GM21515 (cell line): ENCODE measurements at regions not wholly inside any gene's neighbourhood (a gene's known extent, or its start where the extent isn't known, plus 50 kb on each side); places are given as distances from the start of the nearest gene placed in this dataset.
A peak's percentile ranks its signal among the peaks of the same experiment; 100 is the strongest.

Source experiments
- ATAC-seq: cut with Tn5 transposase; IDR thresholded peaks from one replicate; pipeline ENCODE4 v1.9.1; 2021; ENCODE audit not compliant: unreplicated experiment

DNA sequence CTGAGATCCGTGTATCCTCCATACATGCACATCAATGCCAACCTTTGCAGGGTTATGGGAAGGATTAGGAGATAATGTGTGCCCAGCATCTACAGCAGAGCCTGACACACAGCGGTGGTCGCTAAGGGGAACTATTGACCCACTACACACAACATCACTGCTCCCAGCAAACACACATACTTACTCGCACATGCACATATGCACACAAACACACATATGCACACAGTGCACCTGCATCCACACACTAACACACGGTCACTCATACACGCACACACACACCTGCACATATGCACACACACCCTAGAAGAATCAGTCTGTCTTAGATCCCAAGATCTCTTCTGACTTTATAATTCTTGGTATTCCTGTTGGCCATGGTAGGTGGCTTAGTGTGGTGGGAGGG lies 118.3 kb downstream of the GYPC start:
- no peak for ATAC-seq

DNA sequence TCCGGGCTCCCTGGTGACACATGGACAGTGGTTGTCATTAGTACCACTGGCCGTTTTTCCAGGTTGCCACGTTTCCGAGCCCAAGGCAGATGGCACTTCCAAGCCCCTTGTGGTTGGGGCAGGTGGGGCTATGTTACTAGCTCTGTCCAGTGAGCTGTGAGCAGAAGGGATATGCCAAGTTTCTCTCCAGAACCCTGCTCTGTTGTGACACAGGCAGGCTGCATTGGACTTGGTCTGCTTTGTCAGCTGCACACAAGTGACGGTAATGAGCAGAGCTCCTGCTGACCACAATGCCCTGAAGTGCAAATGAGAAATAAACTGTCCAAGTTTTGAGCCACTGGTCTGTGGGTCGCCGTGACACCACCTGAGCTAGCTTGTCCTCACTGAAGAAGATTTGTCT lies 118.8 kb downstream of the GYPC start:
- ATAC-seq: no peak

DNA sequence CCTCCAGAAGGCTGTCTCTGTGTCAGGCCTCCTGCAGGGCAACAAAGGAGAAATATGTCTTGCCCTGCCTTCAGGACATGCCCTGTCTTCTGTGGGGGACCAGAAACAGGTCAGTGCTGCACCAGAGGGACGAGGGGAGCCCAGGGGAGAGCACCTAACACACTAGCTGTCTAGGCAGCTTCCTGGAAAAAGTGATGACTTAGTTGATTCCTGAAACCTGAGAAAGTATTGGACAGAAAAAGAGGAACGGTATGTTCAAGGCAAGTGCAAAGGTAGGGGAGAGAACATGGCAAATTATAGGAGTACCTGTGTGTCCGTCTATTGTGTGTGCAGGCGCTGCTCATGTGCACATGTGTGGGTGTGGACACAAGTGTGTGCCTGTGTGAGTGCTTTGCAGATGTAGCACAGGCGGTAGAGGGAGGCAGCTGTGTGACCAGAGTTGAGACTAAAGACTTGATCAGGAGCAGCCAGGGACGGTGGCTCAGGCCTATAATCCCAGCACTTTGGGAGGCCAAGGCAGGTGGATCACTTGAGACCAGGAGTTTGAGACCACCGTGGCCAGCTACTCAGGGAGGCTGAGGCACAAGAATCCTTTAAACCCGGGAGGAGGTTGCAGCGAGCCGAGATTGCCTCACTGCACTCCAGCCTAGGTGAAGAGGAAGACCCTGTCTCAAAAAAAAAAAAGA lies 119.5 kb downstream of the GYPC start:
- no peak for ATAC-seq

DNA sequence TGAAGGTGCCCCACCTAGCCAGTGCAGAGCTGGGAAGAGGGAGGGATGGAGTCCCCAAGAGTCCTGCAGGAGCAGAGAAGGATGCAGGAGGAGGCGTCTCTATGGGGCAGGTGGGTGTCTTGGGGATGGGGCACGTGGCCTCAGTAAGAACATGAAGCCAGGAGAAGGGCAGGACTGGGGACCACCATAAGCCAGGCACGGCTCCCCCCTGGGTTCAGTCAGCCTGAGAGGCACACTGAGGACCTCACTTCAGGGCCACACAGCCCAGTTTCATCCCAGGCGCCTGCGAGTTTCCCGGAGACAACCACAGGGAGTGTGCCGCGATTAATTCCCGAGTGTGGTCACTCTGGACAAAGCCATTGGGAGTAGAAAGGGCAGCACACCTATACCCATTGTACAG lies 120.3 kb downstream of the GYPC start:
- ATAC-seq: no peak

DNA sequence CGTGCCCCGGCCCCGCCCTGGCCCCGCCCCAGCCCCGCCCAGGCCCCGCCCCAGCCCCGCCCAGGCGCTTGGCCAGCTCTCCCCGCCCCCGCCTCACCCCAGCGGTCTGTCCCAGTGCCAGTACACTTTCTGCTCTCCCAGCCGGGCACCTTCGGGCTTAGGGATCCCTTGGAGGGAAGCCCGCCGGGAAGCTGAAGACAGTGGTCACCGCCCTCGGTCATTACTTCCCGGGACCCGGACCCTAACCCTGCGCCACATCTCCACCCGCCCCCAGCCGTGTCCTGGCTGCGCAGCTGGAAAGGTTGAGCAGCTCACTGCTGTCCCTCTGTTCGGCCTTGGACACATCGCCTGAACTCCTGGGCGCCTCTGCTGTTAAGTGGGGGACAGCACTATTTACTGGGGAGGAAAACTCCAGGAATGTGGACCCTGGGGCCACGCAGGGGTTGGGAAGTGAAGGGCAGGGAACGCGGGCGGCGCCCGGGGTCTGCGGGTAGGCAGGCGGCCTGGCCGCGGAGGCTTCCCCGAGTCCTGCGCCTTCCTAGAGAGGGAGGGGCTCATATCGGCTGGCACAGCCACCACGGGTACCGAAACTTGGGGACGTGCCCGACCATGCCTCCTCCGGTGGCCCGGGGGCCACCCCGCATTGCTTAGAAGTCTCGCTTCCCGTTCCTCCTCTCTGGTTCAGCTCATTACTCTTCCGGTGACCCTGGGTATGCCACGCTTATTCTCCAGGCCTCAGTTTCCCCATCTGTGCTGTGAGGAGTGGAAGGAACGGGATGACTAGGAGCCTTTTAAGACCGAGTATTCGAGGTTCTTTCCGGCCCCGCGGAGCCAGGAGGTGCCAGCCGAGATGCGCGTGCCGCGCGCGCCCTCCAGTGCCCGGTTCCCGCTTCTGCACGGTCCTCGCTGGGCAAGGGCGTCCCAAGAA lies 121.0 kb downstream of the GYPC start:
- ATAC-seq: peak; percentile 95

DNA sequence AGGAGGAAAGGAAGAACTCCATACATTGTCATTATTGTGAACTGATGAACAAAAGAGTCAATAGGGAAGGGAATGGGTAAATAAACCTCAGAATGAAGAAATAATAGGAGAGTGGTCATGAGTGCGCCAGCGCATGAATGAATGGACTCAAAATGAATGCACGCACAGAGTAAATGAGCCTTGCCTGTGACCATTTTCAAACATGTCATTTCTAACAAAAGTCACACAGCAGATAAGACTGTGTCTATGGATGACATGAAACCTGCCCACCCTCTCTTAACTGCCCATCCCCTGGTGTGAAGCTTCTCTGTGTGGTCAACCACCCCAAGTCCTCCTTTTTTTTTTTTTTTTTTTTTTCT lies 121.1 kb upstream of the TEX51 start:
- ATAC-seq: peak; percentile 12

DNA sequence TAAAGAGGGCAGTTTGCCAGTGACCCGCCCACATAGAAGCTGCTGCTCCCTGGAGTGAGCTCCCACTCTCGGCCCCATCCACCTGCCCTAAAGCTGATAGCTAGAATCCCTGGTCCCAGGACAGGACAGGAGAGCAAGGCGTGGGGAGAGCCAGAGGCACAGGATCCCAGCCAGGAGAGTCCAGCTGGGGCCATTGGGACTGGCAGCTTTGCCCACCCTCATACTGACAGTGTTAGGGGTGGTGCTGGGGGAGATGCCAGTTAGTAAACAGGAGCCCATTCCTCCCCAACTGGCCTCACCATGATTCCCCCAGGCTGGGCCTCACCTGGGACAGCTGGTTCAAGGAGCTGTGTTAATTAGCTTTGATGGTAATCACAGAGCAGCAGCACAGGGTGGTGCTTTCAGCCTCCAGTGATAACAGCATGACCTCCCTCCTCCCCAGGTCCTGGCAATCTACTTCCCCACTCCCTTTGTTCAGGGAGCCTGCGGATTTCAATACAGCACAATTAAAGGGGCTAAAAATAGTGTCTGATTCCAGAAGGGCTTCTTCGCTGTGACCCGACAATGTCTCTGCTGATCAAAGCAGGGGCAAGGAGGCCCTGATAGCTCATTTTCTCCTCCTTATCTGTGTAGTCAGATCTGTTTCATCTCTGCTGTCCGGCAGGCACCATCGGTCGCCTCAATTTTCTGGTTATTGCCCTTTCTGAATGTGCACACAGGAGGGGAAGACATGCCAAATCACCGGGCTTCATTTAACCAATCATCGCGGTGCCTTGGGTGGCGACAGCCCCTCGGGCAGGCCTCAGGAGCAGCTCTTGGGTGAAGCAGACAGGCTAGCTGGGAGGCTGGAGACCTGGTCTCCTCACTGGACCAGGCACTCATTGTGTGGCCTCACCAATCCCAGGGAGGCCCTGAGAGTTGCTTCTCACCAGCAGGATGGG lies 119.9 kb upstream of the TEX51 start:
- ATAC-seq: no peak

DNA sequence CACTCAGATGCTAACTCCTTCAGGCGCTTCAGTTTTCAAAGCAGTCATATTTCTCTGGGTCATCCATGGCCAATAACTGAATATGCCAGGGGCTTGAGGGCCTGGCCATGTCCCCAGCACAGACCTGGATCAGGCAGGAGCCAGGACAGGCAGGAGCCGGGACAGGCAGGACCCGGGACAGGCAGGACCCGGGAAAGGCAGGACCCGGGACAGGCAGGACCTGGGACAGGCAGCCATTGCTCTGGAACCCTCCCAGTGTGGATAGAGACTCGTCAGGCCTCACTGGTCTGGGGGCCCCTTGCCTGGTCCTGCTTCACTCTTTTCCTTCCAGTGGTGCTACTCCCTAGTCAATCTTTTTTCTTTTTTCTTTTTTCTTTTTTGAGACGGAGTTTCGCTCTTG lies 117.5 kb upstream of the TEX51 start:
- no peak for ATAC-seq

DNA sequence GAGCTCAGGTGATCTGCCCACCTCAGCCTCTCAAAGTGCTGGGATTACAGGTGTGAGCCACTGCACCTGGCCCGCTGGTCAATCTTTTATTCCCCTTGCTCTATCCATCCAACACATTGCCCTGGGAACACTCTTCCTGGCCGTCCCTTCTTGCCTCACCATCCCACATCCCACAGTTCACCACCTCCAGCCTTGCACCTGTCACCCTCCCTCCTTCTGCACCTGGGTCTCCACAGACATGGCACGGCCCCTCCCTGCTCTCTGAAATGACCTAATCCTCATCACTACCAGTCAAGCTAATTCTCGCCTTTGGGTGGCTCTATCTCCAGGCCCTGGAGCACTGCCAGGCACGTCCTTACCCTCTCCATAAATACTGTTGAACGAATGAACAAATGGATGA lies 116.9 kb upstream of the TEX51 start:
- ATAC-seq: no peak

DNA sequence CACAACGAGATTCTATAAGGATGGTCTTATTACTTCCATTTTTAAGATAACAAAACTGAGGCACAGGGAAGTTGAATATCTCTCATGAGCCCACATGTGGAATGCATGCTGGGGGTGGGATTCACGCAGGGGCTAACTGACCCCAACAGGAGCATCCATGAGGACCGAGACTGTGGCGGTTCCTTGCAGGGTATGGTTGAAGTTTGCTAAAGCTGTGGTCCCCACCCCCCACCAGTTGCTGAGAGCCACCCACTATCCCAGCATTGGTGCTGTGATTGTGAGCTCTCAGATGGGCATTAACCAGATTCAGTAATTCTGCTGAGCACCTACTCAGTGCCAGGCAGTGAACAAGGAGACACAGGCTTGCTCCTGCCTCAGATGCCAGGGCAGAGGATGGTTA lies 116.0 kb upstream of the TEX51 start:
- ATAC-seq: no peak

DNA sequence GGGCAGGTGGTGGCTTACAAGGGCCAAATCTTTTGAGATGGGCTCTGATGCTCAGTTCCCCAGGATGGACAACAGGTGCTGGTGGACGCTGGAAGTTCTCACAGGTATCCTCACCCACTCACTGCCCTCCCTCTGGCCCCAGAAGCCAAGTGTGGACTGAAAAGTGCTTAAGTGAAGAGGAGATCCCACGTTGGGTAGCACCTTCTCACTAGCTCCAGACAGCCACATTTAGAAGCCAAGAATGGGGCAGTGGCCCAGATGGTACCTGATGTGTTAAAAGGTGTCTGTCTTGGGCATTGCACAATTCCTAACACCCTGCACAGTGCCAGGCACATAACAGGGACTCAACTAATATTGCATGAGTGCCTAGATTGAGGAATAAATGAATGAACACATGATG lies 115.3 kb upstream of the TEX51 start:
- no peak for ATAC-seq

DNA sequence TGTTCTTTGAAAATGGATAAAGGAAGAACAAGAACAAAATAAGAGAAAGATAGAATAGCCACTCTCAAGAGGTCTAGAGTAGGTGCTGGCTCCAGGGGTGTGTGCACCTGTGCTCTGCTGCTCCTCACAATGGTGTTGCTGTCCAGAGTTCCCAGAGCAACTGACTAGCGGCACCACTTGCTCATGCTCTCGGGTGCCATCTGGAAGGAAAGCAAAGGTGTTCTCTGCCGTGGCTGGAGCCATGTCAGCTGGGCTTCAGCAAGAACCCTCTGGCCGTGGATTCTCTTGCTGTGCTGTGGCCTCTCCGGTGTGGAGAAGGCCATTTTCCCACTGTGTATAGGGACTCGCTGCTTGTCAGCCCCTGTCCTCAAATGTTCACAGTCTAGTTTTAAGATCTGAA lies 114.6 kb upstream of the TEX51 start:
- ATAC-seq: no peak

DNA sequence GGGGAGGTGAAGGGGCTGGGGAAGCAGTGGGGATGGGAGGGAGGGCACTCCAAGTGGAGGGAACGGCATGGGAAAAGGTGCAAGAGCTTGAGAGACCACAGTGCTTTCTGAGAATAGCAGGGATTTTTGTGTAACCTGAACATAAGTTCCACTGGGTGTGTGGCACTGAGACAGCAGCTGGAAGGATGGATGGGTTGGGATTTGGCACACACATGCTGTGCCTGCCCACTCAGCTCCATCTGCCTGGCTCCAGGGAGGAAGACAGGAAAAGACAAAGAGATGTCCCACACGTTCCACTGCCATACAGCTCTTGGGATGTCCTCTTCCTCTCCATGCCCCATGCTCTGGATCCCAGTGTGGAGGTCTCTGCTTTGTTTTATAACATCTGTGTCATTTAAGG lies 114.1 kb upstream of the TEX51 start:
- no peak for ATAC-seq

DNA sequence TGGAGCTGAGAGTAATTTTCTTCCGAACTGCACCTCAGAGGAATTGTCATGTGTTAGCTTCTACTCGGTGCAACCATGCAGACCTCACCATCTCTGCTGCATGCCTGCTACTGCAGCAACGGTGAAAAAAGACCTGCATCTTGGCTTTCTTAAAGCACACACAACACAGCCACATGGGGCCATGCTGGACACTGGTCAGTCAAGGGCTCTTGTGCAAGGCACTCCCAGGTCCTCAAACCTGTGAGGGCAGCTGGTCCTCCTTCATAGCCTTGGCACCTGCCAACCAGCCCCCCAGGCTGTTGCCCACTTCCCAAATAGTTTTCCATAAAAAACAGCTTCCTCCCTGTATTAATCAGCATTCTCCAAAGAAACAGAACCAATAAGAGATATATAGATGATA lies 113.5 kb upstream of the TEX51 start:
- no peak for ATAC-seq

DNA sequence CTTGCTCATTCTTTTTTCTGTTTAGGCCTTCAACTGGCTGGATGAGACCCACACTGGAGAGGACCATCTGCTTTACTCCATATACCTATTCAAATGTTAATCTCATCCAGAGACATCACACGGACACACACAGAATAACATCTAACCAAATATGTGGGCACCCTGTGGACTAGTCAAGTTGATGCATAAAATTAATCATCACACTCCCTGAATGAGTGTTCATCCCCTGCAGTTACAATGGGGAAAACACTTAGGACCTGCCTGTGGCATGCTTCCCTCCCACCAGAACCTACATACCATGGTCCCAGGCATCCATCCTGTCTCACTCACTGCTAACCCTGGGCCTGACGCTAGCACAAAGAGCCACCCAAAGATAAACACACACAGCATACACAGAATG lies 112.8 kb upstream of the TEX51 start:
- ATAC-seq: no peak

DNA sequence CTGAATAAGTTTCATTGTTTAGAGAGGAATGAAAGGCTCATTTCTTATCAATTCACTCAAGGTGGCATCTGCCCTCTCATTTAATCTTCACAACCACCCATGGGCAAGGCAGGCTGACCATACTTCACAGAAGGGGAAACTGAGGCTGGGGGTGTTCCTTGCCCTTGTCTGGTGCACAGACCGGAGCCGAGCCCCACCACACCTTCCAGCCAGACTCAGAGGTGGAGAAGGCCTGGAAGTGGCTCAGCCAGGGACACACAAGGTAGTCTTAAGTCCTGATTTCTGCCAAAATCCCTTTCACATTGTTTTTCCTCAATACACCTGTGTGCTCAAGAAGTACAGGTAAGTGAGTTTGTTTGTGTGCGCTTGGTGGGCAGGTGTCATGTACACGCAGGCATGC lies 111.9 kb upstream of the TEX51 start:
- no peak for ATAC-seq

DNA sequence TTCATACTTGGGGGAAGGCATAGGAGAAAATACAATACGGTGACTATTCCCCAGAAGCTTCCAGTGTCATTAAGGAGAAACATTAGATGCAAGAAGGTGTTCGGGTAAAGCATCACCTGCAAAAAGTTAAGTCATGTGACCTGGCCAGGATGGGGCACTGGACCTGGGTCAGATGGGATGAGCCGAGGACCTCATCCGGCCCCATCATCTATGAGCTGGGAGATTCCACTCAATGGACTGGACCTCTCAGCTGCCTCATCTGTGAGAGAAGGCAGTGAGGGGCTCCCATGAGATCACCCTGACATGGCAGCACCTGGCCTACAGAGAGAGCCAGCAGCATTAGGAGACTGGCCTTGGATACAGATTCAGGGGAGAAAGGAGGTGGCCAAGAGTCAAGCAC lies 111.4 kb upstream of the TEX51 start:
- no peak for ATAC-seq

DNA sequence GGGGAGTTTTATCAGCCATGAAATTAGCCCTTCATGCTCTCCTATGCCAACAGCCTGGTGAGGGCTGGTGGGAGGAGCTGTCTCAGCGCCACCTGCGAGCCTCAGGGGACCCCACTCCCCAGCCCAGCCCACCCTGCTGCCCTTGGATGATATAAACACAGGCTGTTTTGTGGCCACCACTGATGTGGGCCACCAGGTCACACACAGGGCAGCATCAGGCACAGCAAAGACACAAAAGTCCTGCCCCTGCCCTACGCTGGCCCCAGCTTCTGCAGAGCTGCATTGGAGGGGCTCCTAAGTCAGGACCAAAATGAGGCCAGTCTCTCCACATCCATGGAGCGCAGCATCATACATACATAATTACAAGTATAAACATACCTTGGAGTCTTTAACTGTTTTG lies 110.6 kb upstream of the TEX51 start:
- no peak for ATAC-seq

DNA sequence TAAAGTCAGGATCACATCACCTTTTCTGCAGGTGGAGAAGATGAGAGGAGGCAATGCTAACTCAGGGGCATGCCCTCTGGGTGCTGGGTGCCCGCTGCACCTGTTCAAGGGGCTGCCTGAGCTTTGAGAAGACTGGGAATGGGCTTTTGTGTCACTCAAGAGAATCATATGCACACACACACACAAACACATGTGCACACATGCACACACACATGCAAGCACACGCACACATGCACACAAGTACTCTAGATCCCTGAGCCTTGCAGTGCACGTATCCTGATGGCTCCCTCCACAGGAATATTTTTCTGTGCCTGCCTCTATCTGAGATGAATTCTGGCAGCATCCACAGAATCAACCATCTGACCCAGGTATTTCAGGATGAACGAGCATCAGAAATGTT lies 110.0 kb upstream of the TEX51 start:
- ATAC-seq: no peak

DNA sequence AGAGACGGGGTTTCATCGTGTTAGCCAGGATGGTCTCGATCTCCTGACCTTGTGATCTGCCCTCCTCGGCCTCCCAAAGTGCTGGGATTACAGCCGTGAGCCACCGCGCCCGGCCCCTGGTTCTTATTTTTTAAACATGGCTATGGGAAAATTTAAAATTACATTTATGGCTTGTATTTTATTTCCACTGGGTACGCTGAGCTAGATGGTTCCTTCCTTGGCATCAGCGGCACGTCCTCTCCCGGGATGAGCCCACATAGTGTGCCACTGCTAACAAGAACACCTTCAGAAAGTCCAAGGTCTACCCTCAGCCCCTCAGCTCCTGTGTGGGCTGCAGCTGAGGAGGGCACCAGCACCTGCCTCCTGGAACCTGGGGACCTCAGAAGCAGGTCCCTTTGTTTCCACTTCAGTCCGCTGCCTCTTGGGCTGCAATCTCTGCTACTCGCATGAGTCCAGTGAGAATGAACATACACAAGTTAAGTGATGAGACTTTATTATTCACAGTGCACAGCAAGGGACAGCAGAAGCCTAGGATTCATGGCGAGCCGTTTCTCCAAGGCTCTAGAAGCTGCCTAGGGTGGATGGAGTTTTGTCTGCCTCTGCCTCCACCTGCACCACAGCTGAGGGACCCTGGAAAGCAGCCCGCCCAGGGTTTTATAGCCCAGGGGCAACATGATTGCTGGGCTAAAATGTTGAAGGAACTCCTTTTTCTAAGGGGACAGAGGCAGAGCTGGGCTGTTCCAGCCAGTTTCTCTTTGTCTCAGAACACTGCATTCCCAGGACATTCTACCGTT lies 107.5 kb upstream of the TEX51 start:
- no peak for ATAC-seq

DNA sequence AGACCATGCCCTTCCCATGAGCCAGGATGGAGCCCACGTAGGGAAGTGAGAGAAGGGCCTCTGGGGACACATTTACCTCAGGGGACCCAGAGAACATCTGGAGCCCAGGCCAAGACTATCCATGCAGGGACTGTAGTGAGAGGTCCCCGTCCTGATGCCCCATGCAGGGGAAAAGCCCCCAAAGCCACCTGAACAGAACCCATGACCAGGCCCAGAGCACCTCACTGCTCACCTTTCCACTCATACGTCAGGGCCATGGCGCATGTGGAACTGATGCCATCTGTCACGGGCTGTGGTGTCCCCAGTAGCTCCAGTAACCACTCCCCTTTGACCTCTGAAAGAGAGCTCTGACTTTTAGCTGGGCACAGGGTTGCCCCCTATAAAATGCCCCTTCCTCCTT lies 106.5 kb upstream of the TEX51 start:
- ATAC-seq: no peak
